Stimulated activated naive CD8-positive, alpha-beta T cell treated with anti-CD3 and anti-CD28 coated beads, Interleukin-15, Interleukin-2, amounts not matched to agents 100 U/mL and 50 U/mL, for 24 hours (primary cell): ENCODE measurements at regions not wholly inside any gene's neighbourhood (a gene's known extent, or its start where the extent isn't known, plus 50 kb on each side); places are given as distances from the start of the nearest gene placed in this dataset.
A peak's percentile ranks its signal among the peaks of the same experiment; 100 is the strongest.

Experiments
- ATAC-seq: fragments of 150-1000 bp; cut with Tn5 transposase; one replicate; pipeline ENCODE4 v1.10.0; 2021
- DNase-seq: peaks from one replicate; pipeline ENCODE4 v3.0.0; 2021

- ATAC-seq = peak; percentile 71
- peak; percentile 7 for DNase-seq
These were observed 70.2 kb downstream of the HRH4 start for GRCh38 chr18:24530630-24531111.

- ATAC-seq (no peak), DNase-seq (no peak)
These were observed 73.8 kb downstream of the HRH4 start for GRCh38 chr18:24534271-24534670.

- no peak for ATAC-seq
- no peak for DNase-seq
These were observed 74.3 kb downstream of the HRH4 start for GRCh38 chr18:24534737-24535136.

GRCh38 chr18:24535527-24536295 is 75.3 kb downstream of the HRH4 start:
- ATAC-seq (no peak), DNase-seq (no peak)

- ATAC-seq (no peak), DNase-seq (no peak)
These were observed 75.9 kb downstream of the HRH4 start for GRCh38 chr18:24536326-24536725.

GRCh38 chr18:24536834-24537233 is 76.4 kb downstream of the HRH4 start:
- DNase-seq (no peak), ATAC-seq (no peak)

- ATAC-seq (no peak), DNase-seq (no peak)
These were observed 78.2 kb downstream of the HRH4 start for GRCh38 chr18:24538414-24539264.

- DNase-seq = no peak
- ATAC-seq = no peak
These were observed 79.6 kb downstream of the HRH4 start for GRCh38 chr18:24539866-24540617.

- ATAC-seq = no peak
- DNase-seq = no peak
These were observed 80.5 kb downstream of the HRH4 start for GRCh38 chr18:24540896-24541295.

- ATAC-seq = no peak
These were observed 82.8 kb downstream of the HRH4 start for GRCh38 chr18:24543086-24543794.

GRCh38 chr18:24543795-24544498 is 83.5 kb downstream of the HRH4 start:
- ATAC-seq (no peak), DNase-seq (no peak)

More at GRCh38 chr18:24543086-24543794, 82.8 kb downstream of the HRH4 start:
- DNase-seq = no peak

GRCh38 chr18:24544949-24545348 is 84.5 kb downstream of the HRH4 start:
- DNase-seq = no peak

GRCh38 chr18:24545651-24546050 is 85.2 kb downstream of the HRH4 start:
- ATAC-seq = no peak

More at GRCh38 chr18:24544949-24545348, 84.5 kb downstream of the HRH4 start:
- no peak for ATAC-seq

GRCh38 chr18:24546307-24546706 is 85.9 kb downstream of the HRH4 start:
- no peak for DNase-seq
- no peak for ATAC-seq

More at GRCh38 chr18:24545651-24546050, 85.2 kb downstream of the HRH4 start:
- DNase-seq = no peak

GRCh38 chr18:24548583-24548982 is 88.1 kb downstream of the HRH4 start:
- DNase-seq (no peak), ATAC-seq (no peak)

GRCh38 chr18:24552218-24552617 is 91.8 kb downstream of the HRH4 start:
- DNase-seq = no peak
- no peak for ATAC-seq

GRCh38 chr18:24553571-24554285 is 93.3 kb downstream of the HRH4 start:
- ATAC-seq (no peak), DNase-seq (no peak)

- DNase-seq (no peak), ATAC-seq (no peak)
These were observed 98.0 kb downstream of the HRH4 start for GRCh38 chr18:24558403-24558802.

GRCh38 chr18:24559526-24559925 is 99.1 kb downstream of the HRH4 start:
- DNase-seq (no peak), ATAC-seq (no peak)

GRCh38 chr18:24560511-24560981 is 100.1 kb downstream of the HRH4 start:
- DNase-seq (no peak), ATAC-seq (no peak)
